ENCODE measurements at regions not wholly inside any gene's neighbourhood (a gene's known extent, or its start where the extent isn't known, plus 50 kb on each side); places are given as distances from the start of the nearest gene placed in this dataset.

GRCh38 chr1:88320291-88320690, 363.8 kb upstream of the PKN2 start:
- no peak for TF ChIP-seq CTCF (IDR thresholded peaks at IDR 0.05)
- TF ChIP-seq POLR2A (IDR thresholded peaks at IDR 0.05): no peak
- TF ChIP-seq EP300 (IDR thresholded peaks at IDR 0.05; ENCODE audit: low read depth): no peak
